NB4 (cell line): ENCODE measurements at regions not wholly inside any gene's neighbourhood (a gene's known extent, or its start where the extent isn't known, plus 50 kb on each side); places are given as distances from the start of the nearest gene placed in this dataset.
"Not testable (repeated sequence)": the region's sequence is repeated elsewhere in the genome, so short reads cannot be mapped to it uniquely, and the experiment has no call there.

Experiments used
- TF ChIP-seq, protein P1 (sequence below): IDR thresholded peaks from one replicate; pipeline ENCODE4 v1.5.1; 2012; ENCODE audit warnings: low read depth, low read length
- TF ChIP-seq, protein P2 (sequence below): IDR thresholded peaks from 2 replicates; pipeline ENCODE4 v1.6.1; 2011; ENCODE audit warnings: low read depth, low read length

DNA sequence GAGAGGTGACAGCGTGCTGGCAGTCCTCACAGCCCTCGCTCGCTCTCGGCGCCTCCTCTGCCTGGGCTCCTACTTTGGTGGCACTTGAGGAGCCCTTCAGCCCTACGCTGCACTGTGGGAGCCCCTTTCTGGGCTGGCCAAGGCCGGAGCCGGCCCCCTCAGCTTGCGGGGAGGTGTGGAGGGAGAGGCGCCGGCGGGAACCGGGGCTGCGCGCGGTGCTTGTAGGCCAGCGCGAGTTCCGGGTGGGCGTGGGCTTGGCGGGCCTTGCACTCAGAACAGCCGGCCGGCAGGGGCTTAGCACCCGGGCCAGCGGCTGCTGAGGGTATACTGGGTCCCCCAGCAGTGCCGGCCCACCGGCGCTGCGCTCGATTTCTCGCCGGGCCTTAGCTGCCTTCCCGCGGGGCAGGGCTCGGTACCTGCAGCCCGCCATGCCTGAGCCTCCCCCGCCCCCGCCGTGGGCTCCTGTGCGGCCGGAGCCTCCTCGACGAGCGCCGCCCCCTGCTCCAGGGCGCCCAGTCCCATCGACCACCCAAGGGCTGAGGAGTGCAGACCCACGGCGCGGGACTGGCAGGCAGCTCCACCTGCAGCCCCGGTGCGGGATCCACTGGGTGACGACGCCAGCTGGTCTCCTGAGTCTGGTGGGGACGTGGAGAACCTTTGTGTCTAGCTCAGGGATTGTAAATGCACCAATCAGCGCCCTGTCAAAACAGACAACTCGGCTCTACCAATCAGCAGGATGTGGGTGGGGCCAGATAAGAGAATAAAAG, 661.0 kb downstream of the ETNK1 start:
- TF ChIP-seq, protein P1, sequence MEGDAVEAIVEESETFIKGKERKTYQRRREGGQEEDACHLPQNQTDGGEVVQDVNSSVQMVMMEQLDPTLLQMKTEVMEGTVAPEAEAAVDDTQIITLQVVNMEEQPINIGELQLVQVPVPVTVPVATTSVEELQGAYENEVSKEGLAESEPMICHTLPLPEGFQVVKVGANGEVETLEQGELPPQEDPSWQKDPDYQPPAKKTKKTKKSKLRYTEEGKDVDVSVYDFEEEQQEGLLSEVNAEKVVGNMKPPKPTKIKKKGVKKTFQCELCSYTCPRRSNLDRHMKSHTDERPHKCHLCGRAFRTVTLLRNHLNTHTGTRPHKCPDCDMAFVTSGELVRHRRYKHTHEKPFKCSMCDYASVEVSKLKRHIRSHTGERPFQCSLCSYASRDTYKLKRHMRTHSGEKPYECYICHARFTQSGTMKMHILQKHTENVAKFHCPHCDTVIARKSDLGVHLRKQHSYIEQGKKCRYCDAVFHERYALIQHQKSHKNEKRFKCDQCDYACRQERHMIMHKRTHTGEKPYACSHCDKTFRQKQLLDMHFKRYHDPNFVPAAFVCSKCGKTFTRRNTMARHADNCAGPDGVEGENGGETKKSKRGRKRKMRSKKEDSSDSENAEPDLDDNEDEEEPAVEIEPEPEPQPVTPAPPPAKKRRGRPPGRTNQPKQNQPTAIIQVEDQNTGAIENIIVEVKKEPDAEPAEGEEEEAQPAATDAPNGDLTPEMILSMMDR = not testable (repeated sequence)
- TF ChIP-seq, protein P2, sequence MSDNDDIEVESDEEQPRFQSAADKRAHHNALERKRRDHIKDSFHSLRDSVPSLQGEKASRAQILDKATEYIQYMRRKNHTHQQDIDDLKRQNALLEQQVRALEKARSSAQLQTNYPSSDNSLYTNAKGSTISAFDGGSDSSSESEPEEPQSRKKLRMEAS = not testable (repeated sequence)
